ENCODE measurements at regions not wholly inside any gene's neighbourhood (a gene's known extent, or its start where the extent isn't known, plus 50 kb on each side); places are given as distances from the start of the nearest gene placed in this dataset.

DNA sequence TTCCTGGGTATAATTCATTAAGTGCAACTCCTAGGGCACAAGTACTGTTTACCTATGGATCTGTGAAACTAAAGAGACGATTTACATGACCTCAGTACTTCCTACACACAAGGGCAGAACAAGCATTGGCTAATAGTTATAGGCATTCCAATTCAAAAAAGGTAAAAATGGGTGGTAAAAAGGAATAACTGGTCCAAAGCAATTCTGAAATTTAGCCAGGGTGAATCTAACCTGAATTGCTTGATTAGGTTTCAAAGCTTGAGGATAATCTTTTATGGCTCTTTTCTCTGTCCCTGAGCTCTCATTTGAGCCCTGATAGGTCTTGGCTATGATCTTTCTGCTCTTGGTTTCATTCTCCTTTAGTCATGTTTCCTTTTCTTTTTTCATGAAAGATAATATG lies 52.3 kb upstream of the CALCR start:
- TF ChIP-seq, protein P1, sequence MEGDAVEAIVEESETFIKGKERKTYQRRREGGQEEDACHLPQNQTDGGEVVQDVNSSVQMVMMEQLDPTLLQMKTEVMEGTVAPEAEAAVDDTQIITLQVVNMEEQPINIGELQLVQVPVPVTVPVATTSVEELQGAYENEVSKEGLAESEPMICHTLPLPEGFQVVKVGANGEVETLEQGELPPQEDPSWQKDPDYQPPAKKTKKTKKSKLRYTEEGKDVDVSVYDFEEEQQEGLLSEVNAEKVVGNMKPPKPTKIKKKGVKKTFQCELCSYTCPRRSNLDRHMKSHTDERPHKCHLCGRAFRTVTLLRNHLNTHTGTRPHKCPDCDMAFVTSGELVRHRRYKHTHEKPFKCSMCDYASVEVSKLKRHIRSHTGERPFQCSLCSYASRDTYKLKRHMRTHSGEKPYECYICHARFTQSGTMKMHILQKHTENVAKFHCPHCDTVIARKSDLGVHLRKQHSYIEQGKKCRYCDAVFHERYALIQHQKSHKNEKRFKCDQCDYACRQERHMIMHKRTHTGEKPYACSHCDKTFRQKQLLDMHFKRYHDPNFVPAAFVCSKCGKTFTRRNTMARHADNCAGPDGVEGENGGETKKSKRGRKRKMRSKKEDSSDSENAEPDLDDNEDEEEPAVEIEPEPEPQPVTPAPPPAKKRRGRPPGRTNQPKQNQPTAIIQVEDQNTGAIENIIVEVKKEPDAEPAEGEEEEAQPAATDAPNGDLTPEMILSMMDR (IDR thresholded peaks at IDR 0.05), result no peak
- TF ChIP-seq POLR2A (IDR thresholded peaks at IDR 0.05), result no peak

Data from testis (tissue), 2 donors.